ENCODE measurements at regions not wholly inside any gene's neighbourhood (a gene's known extent, or its start where the extent isn't known, plus 50 kb on each side); places are given as distances from the start of the nearest gene placed in this dataset.

GRCh38 chr21:27840262-27840661 is 873.4 kb upstream of the ADAMTS5 start:
- no peak for DNase-seq (ENCODE audit: extremely low spot score)
- TF ChIP-seq, protein P1, sequence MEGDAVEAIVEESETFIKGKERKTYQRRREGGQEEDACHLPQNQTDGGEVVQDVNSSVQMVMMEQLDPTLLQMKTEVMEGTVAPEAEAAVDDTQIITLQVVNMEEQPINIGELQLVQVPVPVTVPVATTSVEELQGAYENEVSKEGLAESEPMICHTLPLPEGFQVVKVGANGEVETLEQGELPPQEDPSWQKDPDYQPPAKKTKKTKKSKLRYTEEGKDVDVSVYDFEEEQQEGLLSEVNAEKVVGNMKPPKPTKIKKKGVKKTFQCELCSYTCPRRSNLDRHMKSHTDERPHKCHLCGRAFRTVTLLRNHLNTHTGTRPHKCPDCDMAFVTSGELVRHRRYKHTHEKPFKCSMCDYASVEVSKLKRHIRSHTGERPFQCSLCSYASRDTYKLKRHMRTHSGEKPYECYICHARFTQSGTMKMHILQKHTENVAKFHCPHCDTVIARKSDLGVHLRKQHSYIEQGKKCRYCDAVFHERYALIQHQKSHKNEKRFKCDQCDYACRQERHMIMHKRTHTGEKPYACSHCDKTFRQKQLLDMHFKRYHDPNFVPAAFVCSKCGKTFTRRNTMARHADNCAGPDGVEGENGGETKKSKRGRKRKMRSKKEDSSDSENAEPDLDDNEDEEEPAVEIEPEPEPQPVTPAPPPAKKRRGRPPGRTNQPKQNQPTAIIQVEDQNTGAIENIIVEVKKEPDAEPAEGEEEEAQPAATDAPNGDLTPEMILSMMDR (IDR thresholded peaks at IDR 0.05; ENCODE audit: control extremely low read depth, extremely low read depth, low read depth, missing control alignments): no peak
- ChIA-PET CTCF (no interaction called here), POLR2A (no interaction called here)

- DNase-seq (ENCODE audit: extremely low spot score): no peak
- ChIA-PET CTCF (no interaction called here), POLR2A (no interaction called here)
- TF ChIP-seq, protein P1 (IDR thresholded peaks at IDR 0.05; ENCODE audit: control extremely low read depth, extremely low read depth, low read depth, missing control alignments): no peak
Observed at GRCh38 chr21:27839512-27840115, 872.7 kb upstream of the ADAMTS5 start.

DNA sequence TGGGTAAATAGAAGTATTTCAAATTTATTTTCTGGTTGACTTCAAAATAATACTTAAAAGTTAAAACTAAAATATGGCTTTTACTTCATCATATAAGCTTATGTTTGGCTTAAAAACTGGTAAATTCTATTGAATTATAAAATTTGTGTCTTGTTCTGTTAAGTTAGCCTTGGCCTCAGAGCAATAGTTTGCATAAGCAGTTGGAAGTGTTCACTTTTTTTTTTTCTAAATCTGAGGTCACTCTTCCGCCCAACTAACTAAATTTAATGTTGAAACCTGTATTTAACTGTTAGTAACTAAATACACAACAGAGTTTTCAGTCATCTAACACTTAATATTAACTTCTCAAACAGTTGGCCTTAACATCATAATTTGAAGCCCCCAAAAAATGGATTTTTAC is 871.7 kb upstream of the ADAMTS5 start:
- no peak for DNase-seq (ENCODE audit: extremely low spot score)
- TF ChIP-seq, protein P1 (IDR thresholded peaks at IDR 0.05; ENCODE audit: control extremely low read depth, extremely low read depth, low read depth, missing control alignments): no peak
- ChIA-PET POLR2A (no interaction called here), CTCF (no interaction called here)

GRCh38 chr21:27837936-27838335 is 871.0 kb upstream of the ADAMTS5 start:
- no peak for DNase-seq (ENCODE audit: extremely low spot score)
- TF ChIP-seq, protein P1 (IDR thresholded peaks at IDR 0.05; ENCODE audit: control extremely low read depth, extremely low read depth, low read depth, missing control alignments): no peak
- ChIA-PET POLR2A (no interaction called here), CTCF (no interaction called here)

GRCh38 chr21:27833298-27833697 is 866.4 kb upstream of the ADAMTS5 start:
- ChIA-PET CTCF (no interaction called here), POLR2A (no interaction called here)
- DNase-seq (ENCODE audit: extremely low spot score): no peak
- TF ChIP-seq, protein P1 (IDR thresholded peaks at IDR 0.05; ENCODE audit: control extremely low read depth, extremely low read depth, low read depth, missing control alignments): no peak

GRCh38 chr21:27831816-27832569 is 865.1 kb upstream of the ADAMTS5 start:
- CTCF ChIA-PET: no interaction called here
- POLR2A ChIA-PET: no interaction called here

More at GRCh38 chr21:27831816-27832569, 865.1 kb upstream of the ADAMTS5 start:
- no peak for DNase-seq (ENCODE audit: extremely low spot score)
- TF ChIP-seq, protein P1 (IDR thresholded peaks at IDR 0.05; ENCODE audit: control extremely low read depth, extremely low read depth, low read depth, missing control alignments): no peak
